ENCODE measurements at regions not wholly inside any gene's neighbourhood (a gene's known extent, or its start where the extent isn't known, plus 50 kb on each side); places are given as distances from the start of the nearest gene placed in this dataset.
"Not testable (repeated sequence)": the region's sequence is repeated elsewhere in the genome, so short reads cannot be mapped to it uniquely, and the experiment has no call there.

DNA sequence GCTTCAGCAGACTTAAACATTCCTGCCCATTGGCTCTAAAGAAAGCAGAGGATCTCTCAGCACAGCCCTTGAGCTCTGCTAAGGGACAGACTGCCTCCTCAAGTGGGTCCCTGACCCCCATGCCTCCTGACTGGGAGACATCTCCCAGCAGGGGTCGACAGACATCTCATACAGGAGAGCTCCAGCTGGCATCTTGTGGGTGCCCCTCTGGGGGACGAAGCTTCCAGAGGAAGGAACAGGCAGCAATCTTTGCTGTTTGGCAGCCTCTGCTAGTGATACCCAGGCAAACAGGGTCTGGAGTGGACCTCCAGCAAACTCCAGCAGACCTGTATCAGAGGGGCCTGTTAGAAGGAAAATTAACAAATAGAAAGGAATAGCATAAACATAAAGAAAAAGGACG lies 485.1 kb downstream of the ATP23 start:
- not testable (repeated sequence) for DNase-seq

DNA sequence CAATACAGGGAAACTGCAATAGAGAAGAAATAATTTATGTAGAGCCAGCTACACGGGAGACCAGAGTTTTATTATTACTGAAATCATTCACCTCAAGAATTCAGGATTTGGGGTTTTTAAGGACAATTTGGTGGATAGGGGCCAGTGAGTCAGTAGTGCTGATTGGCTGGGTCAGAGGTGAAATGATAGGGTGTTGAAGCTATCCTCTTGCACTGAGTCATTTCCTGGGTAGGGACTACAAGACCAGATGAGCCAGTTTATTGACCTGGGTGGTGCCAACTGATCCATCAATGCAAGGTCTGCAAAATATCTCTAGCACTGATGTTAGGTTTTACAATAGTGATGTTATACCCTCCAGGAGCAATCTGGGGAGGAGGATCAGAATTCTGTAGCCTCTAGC lies 486.3 kb downstream of the LRIG3 start:
- DNase-seq = no peak

DNA sequence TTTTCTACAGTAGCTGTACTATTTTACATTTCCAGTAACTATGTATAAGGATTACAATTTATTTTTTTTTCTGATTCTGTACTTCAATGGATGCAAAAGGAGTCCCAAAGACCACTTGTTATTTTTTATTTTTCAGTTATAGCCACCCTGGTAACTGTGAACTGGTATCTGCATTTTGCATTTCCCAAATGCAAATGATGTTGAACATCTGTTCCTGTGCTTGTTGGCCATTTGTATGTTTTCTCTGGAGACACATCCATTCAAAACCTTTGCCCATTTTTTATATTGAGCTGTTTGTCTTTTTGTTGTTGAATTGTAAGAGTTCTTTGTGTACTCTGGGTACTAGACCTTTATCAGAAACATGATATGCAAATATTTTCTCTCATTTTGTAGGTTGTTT lies 485.6 kb downstream of the LRIG3 start:
- DNase-seq = peak; percentile 83 to 92

DNA sequence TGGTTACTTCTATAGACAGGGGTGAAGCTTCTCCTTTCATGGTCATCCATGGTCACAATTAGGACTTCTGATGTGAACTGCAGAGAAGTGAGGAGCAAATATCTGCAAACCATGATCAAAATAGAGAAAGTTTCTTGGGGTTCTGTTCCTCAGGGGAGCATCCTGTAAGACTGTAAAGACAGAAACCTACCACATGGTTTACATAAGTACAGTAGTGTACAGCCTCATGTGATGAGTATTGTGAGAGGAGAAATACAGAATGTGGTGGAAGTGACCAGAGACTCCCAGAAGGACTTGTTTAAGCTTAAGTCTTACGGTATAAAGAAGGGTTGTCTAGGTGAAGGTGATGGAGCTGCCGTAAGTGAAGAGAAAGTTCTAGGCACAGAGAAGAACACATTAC lies 484.7 kb downstream of the LRIG3 start:
- DNase-seq = no peak

DNA sequence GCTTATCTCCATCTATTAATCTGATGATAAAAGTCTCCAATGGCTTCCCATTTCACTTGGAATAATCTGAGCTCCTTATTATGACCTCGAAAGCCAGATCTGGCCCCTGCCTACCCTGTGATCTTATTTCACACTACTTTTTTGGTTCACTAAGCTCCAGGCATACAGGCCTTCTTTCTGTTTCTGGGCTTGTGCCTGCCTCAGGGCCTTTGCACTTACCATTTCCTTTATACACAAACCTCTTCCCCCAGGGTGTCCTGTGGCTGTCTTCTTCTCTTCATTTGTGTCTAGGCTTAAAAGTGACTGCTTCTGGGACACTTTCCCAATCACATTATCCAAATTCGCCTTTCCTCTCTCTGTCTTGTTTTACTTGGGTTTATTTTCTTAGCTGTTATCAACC lies 478.8 kb downstream of the LRIG3 start:
- no peak for DNase-seq

DNA sequence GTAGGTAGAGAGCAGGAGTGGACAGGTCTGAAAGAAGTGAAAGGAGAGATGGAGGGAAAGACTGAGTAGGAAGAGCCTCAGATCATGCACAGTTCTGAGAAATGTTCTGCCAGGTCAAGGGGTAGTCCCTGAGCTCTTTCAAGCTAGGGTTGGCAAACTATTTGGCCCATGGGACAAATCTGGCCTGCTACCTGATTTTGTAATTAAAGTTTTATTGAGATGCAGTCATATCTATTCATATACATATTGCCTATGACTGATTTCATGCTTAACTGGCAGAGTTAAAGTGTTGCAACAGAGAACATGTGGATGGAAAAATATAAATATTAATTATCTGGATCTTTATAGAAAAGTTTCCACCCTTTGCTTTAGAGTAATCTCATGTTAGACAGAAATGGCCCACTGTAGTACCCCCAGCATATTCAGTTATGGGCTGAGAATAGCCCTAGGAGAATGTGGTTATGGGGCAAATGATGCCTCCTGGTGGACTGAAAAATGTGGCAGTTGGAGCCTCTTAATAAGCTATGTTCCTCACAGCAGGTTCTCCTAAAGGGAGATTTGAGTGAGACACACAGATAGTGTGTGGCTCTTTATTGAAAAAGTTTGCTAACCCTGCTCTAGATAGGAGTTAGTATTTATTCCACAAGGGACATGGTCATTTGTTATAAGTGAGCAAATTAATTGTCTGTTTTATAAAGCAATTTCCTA lies 476.9 kb downstream of the LRIG3 start:
- peak; percentile 7 to 25 for DNase-seq

DNA sequence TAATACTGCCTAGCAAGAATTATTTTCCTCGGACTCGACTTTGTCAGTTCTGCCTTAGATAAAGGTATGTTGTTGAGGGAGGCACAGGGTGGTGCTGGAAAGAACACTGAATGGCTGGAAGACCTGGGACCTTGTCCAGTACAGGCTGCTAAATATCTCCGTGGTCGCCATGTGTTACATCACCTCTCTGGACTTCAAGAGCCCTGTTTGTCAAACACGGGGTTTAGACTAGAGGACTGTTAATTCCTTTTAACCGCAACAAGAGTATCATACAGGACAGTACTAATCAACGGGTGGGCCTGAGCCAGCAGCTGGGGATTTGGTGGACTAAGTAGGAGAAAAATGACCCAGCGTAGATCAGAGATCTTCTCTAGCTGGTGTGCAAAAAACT lies 476.3 kb downstream of the LRIG3 start:
- no peak for DNase-seq

DNA sequence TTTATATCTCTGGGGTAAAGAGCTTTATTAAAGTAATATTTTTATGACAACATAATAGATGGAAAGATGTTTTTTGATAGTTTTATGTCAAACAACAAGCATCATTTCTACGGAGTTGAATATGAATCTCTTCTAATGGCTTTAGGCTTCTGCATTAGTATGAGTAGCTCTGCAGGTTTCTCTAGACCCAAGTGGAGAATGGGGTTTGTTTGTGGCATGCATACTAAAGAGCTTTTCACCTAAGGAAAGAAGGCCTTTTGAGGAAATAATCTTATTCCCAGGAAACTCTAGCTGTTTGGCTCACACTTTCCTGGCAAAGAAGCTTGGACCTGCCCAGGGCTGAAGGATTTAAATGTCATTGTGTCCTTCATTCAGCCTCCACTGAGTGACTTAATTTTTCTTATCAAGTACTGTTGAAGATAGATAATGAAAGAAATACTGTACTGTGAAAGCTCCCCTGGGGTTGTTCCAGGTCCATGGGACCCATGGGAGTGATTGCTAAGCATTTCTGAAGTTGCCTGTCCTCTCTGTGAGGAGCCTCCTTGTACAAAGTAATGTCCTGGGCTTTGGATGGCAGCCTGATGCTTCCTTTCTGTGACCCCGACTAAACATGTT lies 469.3 kb downstream of the LRIG3 start:
- DNase-seq = no peak

DNA sequence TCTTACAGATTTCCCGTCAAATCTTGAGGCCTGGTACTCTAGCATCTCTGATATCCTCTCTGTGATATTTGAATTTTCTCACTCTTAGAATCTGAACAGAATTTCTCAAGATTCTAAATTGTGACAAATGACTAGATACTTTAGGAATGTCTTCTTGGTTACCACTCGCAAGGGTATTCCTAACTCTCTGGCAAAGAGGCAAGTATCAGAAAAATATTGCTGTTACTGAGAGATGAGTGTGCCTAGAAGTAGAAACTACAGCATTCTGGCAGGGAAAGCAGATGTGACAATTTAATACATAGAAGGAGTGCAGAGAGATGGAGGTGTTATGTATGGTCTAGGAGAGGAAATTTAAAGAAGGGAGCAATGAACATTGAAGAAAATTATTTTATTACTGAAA lies 467.8 kb downstream of the LRIG3 start:
- DNase-seq = no peak

DNA sequence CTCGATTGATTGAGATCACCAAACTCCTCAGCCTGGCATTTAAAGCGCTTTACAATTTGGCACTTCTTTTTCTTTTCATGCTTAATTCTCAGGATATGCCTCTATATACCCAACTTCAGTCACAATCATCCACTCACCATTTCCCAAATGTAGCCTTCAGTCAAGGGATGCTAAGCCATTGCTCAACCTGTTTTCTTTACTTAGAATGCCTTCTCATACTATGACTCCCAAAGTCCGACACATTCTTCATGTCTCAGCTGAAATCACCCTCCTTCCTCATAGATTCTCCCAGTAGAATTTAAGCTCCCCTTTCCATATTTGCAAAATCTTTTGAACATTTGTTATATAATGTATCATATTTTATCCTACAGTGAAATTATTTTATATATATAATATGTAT lies 467.0 kb downstream of the LRIG3 start:
- DNase-seq = no peak

DNA sequence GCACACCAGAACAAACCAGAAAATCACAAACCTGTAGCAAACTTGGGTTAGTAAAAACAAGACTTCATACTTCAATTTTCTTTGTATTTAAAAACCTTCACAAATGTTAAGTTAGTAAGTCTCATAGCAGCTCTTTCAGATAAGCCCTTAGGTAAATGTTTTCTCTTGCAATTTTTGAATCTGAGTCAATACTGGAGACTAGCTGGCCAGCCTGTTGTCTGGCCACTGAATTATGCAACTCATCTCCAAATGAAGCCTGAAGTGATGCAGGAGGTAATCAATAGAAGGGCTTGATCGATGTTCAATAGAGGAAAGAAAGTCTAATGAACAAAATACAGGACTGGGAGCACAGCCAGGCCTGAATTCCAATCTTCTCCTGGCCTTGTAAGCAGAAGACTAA lies 465.2 kb downstream of the LRIG3 start:
- DNase-seq = no peak

DNA sequence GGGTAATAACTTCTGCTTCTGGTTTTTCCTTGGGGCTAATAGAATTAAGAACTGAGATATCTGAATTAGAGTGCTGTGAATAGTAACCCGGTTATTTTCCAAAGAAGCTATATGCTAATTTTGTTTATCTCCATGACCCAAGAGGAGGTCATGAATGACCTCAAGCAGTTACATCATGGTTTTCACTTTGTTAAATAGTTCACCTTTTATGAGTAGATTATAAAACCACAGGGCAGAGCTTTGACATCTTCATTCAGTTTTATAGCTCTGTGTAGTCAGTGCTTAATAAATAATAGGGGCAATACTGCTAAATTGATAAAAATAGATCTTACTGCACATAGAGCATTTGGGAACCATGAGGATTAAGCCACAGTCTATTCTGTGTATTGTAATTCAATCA lies 462.2 kb downstream of the LRIG3 start:
- no peak for DNase-seq

DNA sequence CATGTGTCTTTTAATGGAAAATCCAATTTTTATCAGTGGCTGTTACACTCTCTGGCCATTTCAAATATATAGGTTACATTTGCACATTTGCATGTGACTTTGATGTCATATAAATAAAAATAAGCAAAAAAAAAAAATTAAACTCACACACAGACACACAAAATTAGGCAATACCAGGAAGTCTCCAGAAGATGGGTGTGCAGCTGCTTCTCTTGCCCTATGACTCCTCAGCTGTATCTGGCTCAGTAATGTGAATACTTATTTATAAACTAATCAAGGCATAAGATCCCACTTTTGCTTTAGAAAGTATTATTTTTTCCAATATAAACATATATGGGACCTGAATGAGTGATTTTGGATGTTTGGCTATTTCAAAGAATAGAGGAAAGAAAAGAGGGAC lies 461.1 kb downstream of the LRIG3 start:
- no peak for DNase-seq

DNA sequence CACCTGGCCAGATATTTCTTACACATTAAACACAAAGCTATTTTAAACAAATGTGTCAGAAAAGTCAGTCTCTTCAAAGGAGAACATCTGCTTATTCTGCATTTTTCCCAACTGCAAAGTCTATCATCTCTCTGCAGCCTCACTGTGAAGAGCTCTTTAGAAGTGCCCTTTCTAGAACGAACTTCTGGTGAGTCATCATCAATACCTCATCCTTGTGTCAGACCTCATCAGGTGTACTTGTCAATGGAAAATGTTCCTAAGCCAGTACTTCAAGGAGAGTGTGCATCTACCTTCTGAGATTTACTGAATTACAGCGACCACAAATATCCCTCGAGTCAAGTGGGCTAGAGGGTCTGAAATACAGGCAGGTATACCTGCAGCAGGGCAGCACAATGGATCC lies 457.3 kb downstream of the LRIG3 start:
- no peak for DNase-seq

DNA sequence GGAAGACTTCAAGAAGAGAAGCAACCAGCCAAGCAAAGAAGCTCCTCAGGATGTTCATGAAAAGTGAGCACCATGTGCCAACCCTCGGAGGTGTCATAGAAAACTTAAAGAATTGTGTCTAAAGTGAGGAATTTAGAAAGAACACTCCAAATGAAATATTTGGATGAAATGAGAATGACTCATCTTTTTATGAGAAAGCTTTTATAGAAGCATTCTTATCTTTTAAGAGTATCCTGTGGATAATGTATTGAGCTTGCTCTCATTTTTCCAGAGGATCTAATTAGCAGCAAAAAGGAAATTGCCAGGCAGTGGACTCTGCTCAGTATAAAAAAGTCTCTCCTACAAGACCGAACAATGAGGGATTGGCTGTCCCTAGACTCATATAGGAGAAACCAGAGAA lies 454.9 kb downstream of the LRIG3 start:
- DNase-seq = no peak

DNA sequence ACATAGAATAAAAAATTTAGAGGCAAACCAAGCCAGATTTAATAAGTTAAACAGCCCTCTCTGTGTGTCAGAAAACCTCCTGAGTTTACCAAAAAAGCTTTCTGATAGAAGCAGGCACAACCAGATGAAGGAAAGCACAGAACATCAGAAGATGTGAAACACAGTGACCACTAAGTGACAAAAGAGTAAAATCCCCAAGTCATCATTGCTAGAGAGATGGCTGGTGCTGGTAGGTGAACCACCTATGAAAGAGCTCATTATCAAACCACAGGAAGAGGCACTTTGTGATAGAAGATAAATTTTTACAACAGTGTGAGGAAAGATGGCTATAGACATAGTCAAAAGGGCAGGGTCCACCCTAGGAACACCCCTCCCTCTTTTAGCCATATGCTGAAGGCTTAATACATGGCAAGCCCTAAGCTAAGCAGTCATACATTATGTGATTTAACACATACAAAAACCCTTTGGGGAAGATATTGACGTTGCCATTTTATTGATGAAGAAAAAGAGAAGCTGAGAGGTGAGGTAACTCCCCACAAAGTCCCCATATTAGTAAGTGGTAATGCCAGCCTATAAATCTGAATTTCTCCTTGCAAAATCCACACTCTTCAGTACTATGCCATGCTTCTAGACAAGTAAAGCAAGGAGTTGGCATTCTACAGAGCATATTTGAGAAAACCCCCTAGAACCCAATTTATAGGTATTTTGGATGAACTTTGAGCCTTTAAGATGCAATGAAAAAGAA lies 449.9 kb downstream of the LRIG3 start:
- no peak for DNase-seq

DNA sequence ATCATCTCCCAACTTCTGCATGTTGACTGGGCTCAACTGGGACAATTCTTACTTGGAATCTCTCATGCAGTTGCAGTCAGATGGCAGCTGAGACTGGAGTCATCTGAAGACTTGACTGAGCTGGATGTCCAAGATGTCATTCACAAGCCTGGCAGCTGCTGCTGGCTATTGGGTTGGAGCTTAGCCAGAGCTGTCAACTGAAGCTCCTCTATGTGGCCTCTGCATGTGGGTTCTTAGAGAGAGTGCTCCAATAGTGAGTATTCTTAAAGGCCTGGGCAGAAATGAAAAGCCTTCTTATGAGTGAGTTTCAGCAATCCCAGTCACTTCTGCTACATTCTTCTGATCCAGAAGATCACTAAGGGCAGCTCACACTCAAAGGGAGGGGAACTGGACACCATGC lies 440.9 kb downstream of the LRIG3 start:
- no peak for DNase-seq

DNA sequence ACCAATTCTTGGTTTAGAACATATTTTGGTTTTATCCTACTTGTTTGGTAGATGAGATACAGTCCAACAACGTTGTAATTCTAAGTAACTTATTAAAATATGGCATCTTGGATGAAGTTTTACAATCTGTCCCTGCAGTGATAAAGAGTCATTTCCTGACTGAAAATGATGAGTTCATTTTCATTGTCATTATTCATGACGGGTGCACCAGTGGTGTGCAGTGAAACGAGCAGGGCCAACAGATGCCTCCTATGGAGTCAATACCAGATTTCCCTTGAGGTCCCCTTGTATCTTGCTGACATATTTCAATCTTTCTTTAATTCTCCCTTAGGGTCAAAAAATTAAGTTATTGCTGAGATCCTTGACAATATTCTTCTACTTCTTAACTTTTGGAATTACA lies 438.5 kb downstream of the LRIG3 start:
- DNase-seq = no peak

DNA sequence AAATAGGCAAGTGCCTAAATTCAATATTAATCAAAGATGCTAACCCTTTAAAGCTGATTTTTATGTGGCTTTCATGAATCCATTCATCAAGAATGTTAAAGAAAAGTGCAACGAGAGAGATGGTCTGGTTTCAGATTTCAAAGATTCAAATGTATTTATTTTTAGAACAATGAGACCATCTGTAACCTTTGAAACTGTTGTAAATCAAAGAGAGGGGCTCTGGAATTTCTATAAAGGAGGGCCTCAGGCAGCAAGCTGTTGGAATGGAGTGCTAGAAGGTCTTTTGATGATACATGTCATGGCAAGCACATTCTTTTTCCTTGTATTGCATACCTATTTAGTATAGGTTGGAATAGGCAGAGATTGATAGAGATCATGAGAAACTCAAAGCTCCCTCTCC lies 433.0 kb downstream of the LRIG3 start:
- peak; percentile 75 to 80 for DNase-seq

DNA sequence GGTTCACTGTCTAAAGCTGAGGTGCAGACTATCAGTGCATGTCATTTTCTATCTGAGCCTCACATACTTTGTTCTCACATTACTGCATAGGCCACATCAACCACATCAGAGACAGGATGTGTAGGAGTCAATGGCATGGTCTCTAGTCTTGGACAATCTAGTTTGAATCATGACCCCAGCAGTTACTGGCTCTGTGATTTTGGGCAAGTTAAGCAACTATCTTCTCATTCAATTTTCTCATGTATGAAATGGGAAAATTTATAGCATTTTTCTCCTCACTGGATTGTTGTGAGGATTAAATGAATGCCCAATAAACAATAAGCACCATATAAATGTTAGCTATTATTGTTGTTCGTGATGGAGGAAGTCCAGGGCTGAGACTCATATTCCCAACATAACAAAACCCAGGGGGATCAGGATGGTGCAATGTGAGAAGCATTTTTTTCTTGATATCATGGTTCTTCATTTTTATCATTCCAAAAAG lies 432.6 kb downstream of the LRIG3 start:
- peak; percentile 75 to 80 for DNase-seq

DNA sequence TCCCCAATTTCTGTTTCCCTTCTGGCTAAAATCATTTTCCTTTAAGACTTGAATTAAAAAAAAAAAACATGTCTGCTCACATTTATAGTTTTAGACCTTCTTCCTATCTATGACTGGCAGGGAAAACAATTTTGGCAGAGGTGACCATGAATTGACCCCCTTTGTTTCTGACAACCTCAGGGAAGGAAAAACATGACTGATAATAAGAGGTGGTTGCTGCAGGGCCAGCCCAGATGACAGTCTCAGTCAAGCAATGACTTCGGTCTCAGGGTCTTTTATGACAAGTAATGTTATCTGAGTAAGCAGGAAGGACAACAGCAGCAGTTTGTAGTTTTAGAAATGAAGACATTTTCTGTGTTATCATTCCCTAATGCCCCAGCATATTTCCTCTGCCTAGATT lies 430.9 kb downstream of the LRIG3 start:
- no peak for DNase-seq

DNA sequence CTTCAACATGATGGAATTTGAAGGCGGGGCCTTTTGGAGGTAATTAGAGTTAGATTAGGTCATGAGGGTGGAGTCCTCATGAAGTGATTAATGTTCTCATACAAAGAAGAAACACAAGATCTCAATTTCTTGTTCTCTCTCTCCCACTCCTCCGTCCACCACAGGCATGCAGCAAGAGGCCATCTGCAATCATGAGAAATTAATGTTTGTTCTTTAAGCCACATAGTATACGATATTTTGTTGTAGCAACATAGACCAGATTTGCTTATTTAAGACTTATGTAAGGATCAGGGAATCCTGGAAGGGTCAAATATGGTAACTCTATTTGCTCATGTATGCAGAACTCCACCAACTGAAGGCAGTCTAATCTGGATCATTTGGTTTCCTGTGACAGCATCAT lies 429.0 kb downstream of the LRIG3 start:
- DNase-seq = no peak

DNA sequence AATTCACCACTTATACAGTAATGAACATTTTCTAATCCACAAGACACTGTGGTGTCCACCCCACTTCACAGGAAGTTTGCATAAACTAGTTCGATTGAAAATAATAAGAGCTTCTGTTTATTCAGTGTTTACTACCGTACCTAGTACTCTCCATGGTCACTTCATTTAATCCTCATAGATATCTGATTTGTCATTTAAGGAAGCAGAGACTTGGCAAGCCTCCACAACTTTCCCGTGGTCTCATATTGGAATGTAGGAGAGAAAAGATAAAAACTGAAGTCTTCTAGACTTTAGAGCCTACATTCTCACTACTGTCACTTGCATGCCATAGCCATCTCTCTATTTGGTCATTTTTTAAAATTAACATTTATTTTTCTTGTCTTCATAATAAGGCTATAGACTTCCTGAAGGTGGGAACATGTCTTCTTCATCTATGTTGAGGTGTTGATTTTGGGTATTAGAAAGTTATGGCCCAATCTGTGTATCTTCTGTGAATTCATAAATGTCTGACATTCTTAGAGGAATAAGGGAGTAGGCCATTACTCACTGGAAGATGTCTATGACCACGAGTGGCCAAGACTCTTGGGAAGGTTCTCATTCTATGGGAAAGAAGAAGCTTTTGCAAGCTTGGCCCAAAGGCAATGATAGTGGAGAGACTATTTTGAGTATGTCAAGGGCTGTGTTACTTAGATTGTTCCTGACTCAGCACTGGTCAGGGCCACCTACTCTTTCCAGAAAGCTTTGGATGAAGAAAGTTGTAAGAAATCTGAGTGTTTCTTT lies 423.7 kb downstream of the LRIG3 start:
- DNase-seq = no peak

All from NCI-H526 (cell line).